IMR-90 (cell line): ENCODE measurements at regions not wholly inside any gene's neighbourhood (a gene's known extent, or its start where the extent isn't known, plus 50 kb on each side); places are given as distances from the start of the nearest gene placed in this dataset.

ENCODE experiments used
- ATAC-seq: fragments of 200-7000 bp; cut with Tn5 transposase; 2 replicates; pipeline ENCODE4 v1.9.1; 2020; ENCODE audit warnings: low read depth, mild to moderate bottlenecking, moderate library complexity
- BruUV-seq: library from RNA; stranded (reverse); fragments of 400-500 nt; replicated peaks from 2 replicates; lab custom pipeline; 2021; lab: Mats Ljungman, UMichigan
- CTCF ChIA-PET: fragments of 300-600 bp; formaldehyde crosslinking; extraction: SDS; loops from one replicate; lab custom pipeline; 2021; ENCODE audit warnings: antibody characterized with exemption; lab: Yijun Ruan, JAX
- POLR2A ChIA-PET: fragments of 300-600 bp; sonication (Branson Sonifier 250); formaldehyde crosslinking; loops from one replicate; lab custom pipeline; 2022; ENCODE audit warnings: antibody characterized with exemption; ENCODE audit not compliant: unreplicated experiment; lab: Charles Lee
- DNase-seq: peaks from one replicate; pipeline ENCODE4 v3.0.0; 2013
- H2AFZ ChIP-seq: replicated peaks from 2 replicates; pipeline ENCODE3; 2013; ENCODE audit warnings: low read length, mild to moderate bottlenecking; ENCODE audit not compliant: poor library complexity
- H2AK5ac ChIP-seq: 2 replicates; pipeline ENCODE4 v1.6.1; 2013; ENCODE audit warnings: low read depth, low read length, inconsistent platforms
- H2AK9ac ChIP-seq: replicated peaks from 2 replicates; pipeline ENCODE3; 2013; ENCODE audit warnings: mild to moderate bottlenecking, low read depth, low read length, moderate library complexity; ENCODE audit not compliant: poor library complexity
- H2BK120ac ChIP-seq: 2 replicates; pipeline ENCODE4 v1.6.1; 2013; ENCODE audit warnings: low read depth, low read length, inconsistent platforms
- H2BK15ac ChIP-seq: 3 replicates; pipeline ENCODE4 v1.6.1; 2013; ENCODE audit warnings: low read depth, low read length, inconsistent platforms
- H2BK20ac ChIP-seq: 2 replicates; pipeline ENCODE4 v1.6.1; 2013; ENCODE audit warnings: low read depth, mild to moderate bottlenecking, inconsistent platforms, low read length, moderate library complexity
- H2BK5ac ChIP-seq: 2 replicates; pipeline ENCODE4 v1.6.1; 2013; ENCODE audit warnings: mild to moderate bottlenecking, low read depth, low read length, inconsistent platforms; ENCODE audit not compliant: poor library complexity, severe bottlenecking
- H3K14ac ChIP-seq: replicated peaks from 2 replicates; pipeline ENCODE4 v1.6.1; 2013; ENCODE audit warnings: low read depth, low read length, inconsistent platforms
- H3K18ac ChIP-seq: 2 replicates; pipeline ENCODE4 v1.6.1; 2013; ENCODE audit warnings: low read depth, low read length, control low read depth
- H3K23ac ChIP-seq: 2 replicates; pipeline ENCODE4 v1.6.1; 2013; ENCODE audit warnings: low read depth, low read length, inconsistent platforms
- H3K27ac ChIP-seq: 2 replicates; pipeline ENCODE4 v1.5.1; 2013; ENCODE audit warnings: mild to moderate bottlenecking, control low read depth, low read length; ENCODE audit not compliant: insufficient read depth
- H3K27me3 ChIP-seq: 2 replicates; pipeline ENCODE4 v1.6.1; 2013; ENCODE audit warnings: low read length; ENCODE audit not compliant: control insufficient read depth, insufficient read depth
- H3K36me3 ChIP-seq: 2 replicates; pipeline ENCODE4 v1.6.1; 2013; ENCODE audit warnings: low read length, mixed read lengths; ENCODE audit not compliant: control insufficient read depth, insufficient read depth
- H3K4ac ChIP-seq: 2 replicates; pipeline ENCODE4 v1.6.1; 2013; ENCODE audit warnings: low read depth, low read length, inconsistent platforms
- H3K4me1 ChIP-seq: 2 replicates; pipeline ENCODE4 v1.6.1; 2013; ENCODE audit warnings: low read length, mixed read lengths; ENCODE audit not compliant: control insufficient read depth, insufficient read depth
- H3K4me2 ChIP-seq: 2 replicates; pipeline ENCODE4 v1.6.1; 2013; ENCODE audit warnings: low read depth, mild to moderate bottlenecking, control low read depth, low read length, moderate library complexity
- H3K4me3 ChIP-seq: 2 replicates; pipeline ENCODE4 v1.5.1; 2013; ENCODE audit warnings: low read depth, mild to moderate bottlenecking, control low read depth, low read length, moderate library complexity; ENCODE audit not compliant: insufficient read depth
- H3K56ac ChIP-seq: 2 replicates; pipeline ENCODE4 v1.6.1; 2013; ENCODE audit warnings: low read length, inconsistent platforms; ENCODE audit not compliant: insufficient read depth; ENCODE audit errors: extremely low read depth
- H3K79me1 ChIP-seq, 2 experiments: 2 replicates each; pipeline ENCODE4 v1.6.1; 2013; ENCODE audit warnings: low read length in 2 of 2, inconsistent platforms in 1 of 2, low read depth in 1 of 2
- H3K9ac ChIP-seq: 2 replicates; pipeline ENCODE4 v1.6.1; 2013; ENCODE audit warnings: low read depth, low read length, control low read depth
- H3K9me1 ChIP-seq: 2 replicates; pipeline ENCODE4 v1.6.1; 2013; ENCODE audit warnings: low read length, inconsistent platforms; ENCODE audit not compliant: insufficient read depth
- H3K9me3 ChIP-seq: 2 replicates; pipeline ENCODE4 v1.6.1; 2013; ENCODE audit warnings: low read length; ENCODE audit not compliant: control insufficient read depth, insufficient read depth
- H4K20me1 ChIP-seq: 2 replicates; pipeline ENCODE4 v1.6.1; 2013; ENCODE audit warnings: low read length, inconsistent platforms; ENCODE audit not compliant: insufficient read depth
- H4K5ac ChIP-seq: 2 replicates; pipeline ENCODE4 v1.6.1; 2013; ENCODE audit warnings: mild to moderate bottlenecking, low read depth, low read length, control low read depth
- H4K8ac ChIP-seq, 2 experiments: 2 replicates each; pipeline ENCODE4 v1.6.1; 2013; ENCODE audit warnings: low read depth in 2 of 2, low read length in 2 of 2, control low read depth in 1 of 2, inconsistent platforms in 1 of 2
- H4K91ac ChIP-seq: 2 replicates; pipeline ENCODE4 v1.6.1; 2013; ENCODE audit warnings: low read depth, low read length, inconsistent platforms; ENCODE audit not compliant: insufficient read depth
- BHLHE40 ChIP-seq: fragments of 150-350 bp; IDR thresholded peaks from 2 replicates; pipeline ENCODE4 v1.6.1; 2016; ENCODE audit warnings: mild to moderate bottlenecking, low read depth, low read length
- CEBPB ChIP-seq: IDR thresholded peaks from 2 replicates; pipeline ENCODE4 v1.6.1; 2012; ENCODE audit warnings: low read depth, low read length, improper control_type of control experiment
- MAZ ChIP-seq: IDR thresholded peaks from 2 replicates; pipeline ENCODE4 v1.6.1; 2012; ENCODE audit warnings: low read depth, mild to moderate bottlenecking, low read length, improper control_type of control experiment, moderate library complexity, borderline replicate concordance
- MXI1 ChIP-seq: IDR thresholded peaks from 2 replicates; pipeline ENCODE4 v1.6.1; 2012; ENCODE audit warnings: low read depth, mild to moderate bottlenecking, low read length, moderate library complexity, borderline replicate concordance
- RAD21 ChIP-seq: IDR thresholded peaks from 2 replicates; pipeline ENCODE4 v1.6.1; 2012; ENCODE audit warnings: low read length, improper control_type of control experiment
- USF2 ChIP-seq: fragments of 150-350 bp; IDR thresholded peaks from 2 replicates; pipeline ENCODE4 v1.6.1; 2017; ENCODE audit warnings: mild to moderate bottlenecking, antibody characterized with exemption, low read length, low read depth
- WGBS, 2 experiments: methylation state at CpG; one replicate each; pipeline versions ENCODE4 v1.1.5 to v1.1.7; 2013; ENCODE audit warnings: missing lambda C conversion rate in 2 of 2; ENCODE audit not compliant: insufficient read length in 1 of 2; ENCODE audit errors: extremely low coverage in 2 of 2; 5-methylcytosine and 5-hydroxymethylcytosine counted together
- dilution Hi-C: fragments of 300-500 bp; cut with HindIII; formaldehyde crosslinking; loops from one replicate; pipeline ENCODE4 v1.14.3; 2018; ENCODE audit warnings: low sequenced_read_pairs; ENCODE audit not compliant: unreplicated experiment
- in situ Hi-C: fragments of 300-500 bp; cut with MboI; formaldehyde crosslinking; loops from 3 replicates; pipeline ENCODE4 v1.14.3; 2019; ENCODE audit warnings: low sequenced_read_pairs, inconsistent platforms, mixed read lengths
- intact Hi-C: fragments of 100-400 bp; cut with micrococcal nuclease; formaldehyde crosslinking; loops from 2 replicates; pipeline ENCODE4 v1.10.0; 2022

GRCh38 chr9:1355656-1356055, 305.5 kb downstream of the DMRT2 start:
- BruUV-seq = no TSS peak
- Histone ChIP-seq H3K4ac (no peak overlapping the region), H2AK9ac (no peak overlapping the region), H2AK5ac (no peak overlapping the region), H3K4me3 (no peak overlapping the region), H3K9ac (no peak overlapping the region), H4K5ac (no peak overlapping the region), H3K4me2 (no peak overlapping the region), H3K79me1 (no peaks in the 10 kb centered on the region), H3K9me3 (peaks cover 10% of the 10 kb centered on the region), H2BK5ac (no peak overlapping the region), H3K18ac (no peak overlapping the region), H2AFZ (no peak overlapping the region), H4K91ac (no peak overlapping the region), H2BK15ac (no peak overlapping the region), H3K9me1 (no peaks in the 10 kb centered on the region), H4K20me1 (no peaks in the 10 kb centered on the region), H2BK120ac (no peak overlapping the region), H3K36me3 (no peaks in the 10 kb centered on the region), H3K27me3 (no peaks in the 10 kb centered on the region), H3K4me1 (no peaks in the 10 kb centered on the region), H2BK20ac (no peak overlapping the region), H3K14ac (no peak overlapping the region), H3K27ac (no peak overlapping the region), H4K8ac (no peak overlapping the region), H3K56ac (no peak overlapping the region), H3K23ac (no peak overlapping the region)
- no CpG with 5 or more reads among the region's 1 CpG for WGBS, 2 experiments
- in situ Hi-C loops (no loop called here), dilution Hi-C loops (no loop called here), intact Hi-C loops (no loop called here)
- CTCF ChIA-PET = no interaction called here
- POLR2A ChIA-PET = no interaction called here
- DNase-seq (no peak), ATAC-seq (no peak)
- TF ChIP-seq MAZ (no peak), RAD21 (no peak), BHLHE40 (no peak), CEBPB (no peak), USF2 (no peak), MXI1 (no peak)
